Stomach (tissue), 8 donors: ENCODE measurements at regions not wholly inside any gene's neighbourhood (a gene's known extent, or its start where the extent isn't known, plus 50 kb on each side); places are given as distances from the start of the nearest gene placed in this dataset.

Source experiments
- DNase-seq, 2 donors: peaks; one replicate each; pipeline versions ENCODE4 v3.0.0 to v3.0.0-alpha.2; 2013 to 2019
- H3K27ac ChIP-seq, 5 donors: fragments of 200-600 bp in 4 of 5; sonication (generic) in 4 of 5; one replicate each; pipeline ENCODE4 v1.5.1; 2013 to 2019; ENCODE audit warnings: mild to moderate bottlenecking in 1 of 5, moderate library complexity in 1 of 5
- H3K27me3 ChIP-seq, 3 donors: fragments of 200-600 bp; sonication (generic); one replicate each; pipeline ENCODE4 v1.5.1; 2017 to 2019; ENCODE audit warnings: mixed run types in 1 of 3
- H3K36me3 ChIP-seq, 4 donors: fragments of 200-600 bp; sonication (generic); 1 replicate in 3 of 4; 2 replicates in 1 of 4; pipeline ENCODE4 v1.5.1; 2016 to 2019
- H3K4me1 ChIP-seq, 4 donors: fragments of 200-600 bp; sonication (generic); one replicate each; pipeline ENCODE4 v1.5.1; 2016 to 2019
- H3K4me3 ChIP-seq, 4 donors: fragments of 200-600 bp; sonication (generic) in 3 of 4; one replicate each; pipeline ENCODE4 v1.5.1; 2016 to 2019; ENCODE audit warnings: mild to moderate bottlenecking in 1 of 4
- H3K9me3 ChIP-seq, 4 donors: fragments of 200-600 bp; sonication (generic); one replicate each; pipeline ENCODE4 v1.5.1; 2016 to 2019
- EP300 ChIP-seq: sonication (generic); formaldehyde crosslinking; IDR thresholded peaks from one replicate; pipeline ENCODE4 v1.6.1; 2017; ENCODE audit warnings: antibody characterized with exemption
- POLR2A ChIP-seq, 4 donors: fragments of 450-650 bp; IDR thresholded peaks; one replicate each; pipeline ENCODE4 v1.6.1; 2016; ENCODE audit warnings: antibody characterized with exemption in 4 of 4, control low read depth in 2 of 4, mild to moderate bottlenecking in 1 of 4, moderate library complexity in 1 of 4
- POLR2AphosphoS5 ChIP-seq, 3 donors: sonication (generic); formaldehyde crosslinking; IDR thresholded peaks; one replicate each; pipeline ENCODE4 v1.6.1; 2016; ENCODE audit warnings: antibody characterized with exemption in 3 of 3
- WGBS, 5 donors: extraction: QIAGEN DNeasy Blood & Tissue Kit in 3 of 5; methylation state at CpG; one replicate each; pipeline versions ENCODE4 v1.1.5 to v1.1.7; 2013 to 2018; 5-methylcytosine and 5-hydroxymethylcytosine counted together
- intact Hi-C: fragments of 100-400 bp; cut with DNase I; formaldehyde crosslinking; loops from one replicate; pipeline ENCODE4 v1.15.1; 2023; ENCODE audit warnings: low total_unique reads
- TF ChIP-seq, protein P1 (sequence below), 7 experiments: fragments of 450-650 bp in 4 of 7; fragments of 200-600 bp in 3 of 7; sonication (generic) in 3 of 7; IDR thresholded peaks; one replicate each; pipeline ENCODE4 v1.5.1; 2016 to 2019; ENCODE audit warnings: antibody characterized with exemption in 7 of 7, control low read depth in 2 of 7, mild to moderate bottlenecking in 1 of 7
- donor health status: healthy with polysubstance abuse.
- donor health status: Bipolar disorder and iron deficiency.
- donor health status: healthy.

DNA sequence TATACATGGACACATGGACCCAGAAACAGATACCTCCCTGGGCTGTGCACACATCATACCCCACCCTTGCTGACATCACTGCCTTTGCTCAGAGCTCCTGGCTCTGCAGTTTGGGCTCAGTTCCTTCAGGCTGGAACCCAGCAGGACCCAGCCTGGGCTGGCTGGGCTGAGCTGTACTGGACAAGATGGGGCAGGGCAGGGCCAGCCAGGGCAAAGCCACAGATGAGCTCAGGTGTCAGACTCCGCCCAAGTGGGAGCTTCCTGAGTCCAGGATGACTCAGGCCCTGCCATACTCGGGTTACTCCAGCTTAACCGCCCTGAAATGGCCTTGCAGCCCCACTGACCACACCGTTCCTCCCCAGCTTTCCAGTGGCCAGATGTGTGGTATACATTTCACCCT lies 284.9 kb downstream of the OSR1 start:
- no peaks in the 10 kb centered on the region for H3K9me3 ChIP-seq
- intact Hi-C loops, result no loop called here
- H3K4me1 ChIP-seq, result peaks cover 0 to 5% (median 0%) of the 10 kb centered on the region in 4 donors
- no peaks in the 10 kb centered on the region for H3K36me3 ChIP-seq
- TF ChIP-seq EP300 (no peak), POLR2A (IDR thresholded peaks at IDR 0.05) (no peak)
- no peaks in the 10 kb centered on the region for H3K27me3 ChIP-seq
- no peak overlapping the region for H3K4me3 ChIP-seq
- no peak for DNase-seq
- H3K27ac ChIP-seq, result no peak overlapping the region
- 70 to 94% (median 86%) methylated on average over 2 to 4 of the region's 4 CpGs for WGBS, 5 donors

DNA sequence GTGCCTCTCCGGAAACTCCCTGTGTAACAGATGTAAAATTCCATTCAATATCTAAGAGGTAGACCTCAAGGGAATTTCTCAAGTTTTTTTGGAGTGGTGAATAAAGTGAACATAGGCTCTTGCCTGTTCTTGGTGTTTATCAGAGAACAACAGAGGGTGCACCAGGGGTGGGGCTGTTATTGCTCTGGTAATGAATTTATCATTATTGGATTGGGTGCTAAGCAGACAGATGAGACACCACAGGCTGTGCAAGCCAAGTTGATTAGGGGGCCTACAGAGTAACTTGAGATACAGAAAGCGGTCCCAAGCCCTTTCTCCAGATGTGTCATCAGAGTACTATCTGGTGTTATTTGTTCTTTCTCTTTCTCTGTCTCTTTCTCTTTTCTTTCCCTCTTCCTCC lies 286.3 kb downstream of the OSR1 start:
- Histone ChIP-seq H3K36me3 (no peaks in the 10 kb centered on the region), H3K27ac (no peak overlapping the region), H3K4me1 (peaks cover 0 to 5% (median 0%) of the 10 kb centered on the region in 4 donors), H3K27me3 (no peaks in the 10 kb centered on the region), H3K9me3 (no peaks in the 10 kb centered on the region), H3K4me3 (no peak overlapping the region)
- DNase-seq, result no peak
- intact Hi-C loops, result no loop called here
- WGBS, 5 donors, result 81 to 96% (median 92%) methylated on average over 2 of the region's 2 CpGs
- TF ChIP-seq EP300, result no peak
- TF ChIP-seq POLR2A (IDR thresholded peaks at IDR 0.05), result no peak
- TF ChIP-seq, protein P1, sequence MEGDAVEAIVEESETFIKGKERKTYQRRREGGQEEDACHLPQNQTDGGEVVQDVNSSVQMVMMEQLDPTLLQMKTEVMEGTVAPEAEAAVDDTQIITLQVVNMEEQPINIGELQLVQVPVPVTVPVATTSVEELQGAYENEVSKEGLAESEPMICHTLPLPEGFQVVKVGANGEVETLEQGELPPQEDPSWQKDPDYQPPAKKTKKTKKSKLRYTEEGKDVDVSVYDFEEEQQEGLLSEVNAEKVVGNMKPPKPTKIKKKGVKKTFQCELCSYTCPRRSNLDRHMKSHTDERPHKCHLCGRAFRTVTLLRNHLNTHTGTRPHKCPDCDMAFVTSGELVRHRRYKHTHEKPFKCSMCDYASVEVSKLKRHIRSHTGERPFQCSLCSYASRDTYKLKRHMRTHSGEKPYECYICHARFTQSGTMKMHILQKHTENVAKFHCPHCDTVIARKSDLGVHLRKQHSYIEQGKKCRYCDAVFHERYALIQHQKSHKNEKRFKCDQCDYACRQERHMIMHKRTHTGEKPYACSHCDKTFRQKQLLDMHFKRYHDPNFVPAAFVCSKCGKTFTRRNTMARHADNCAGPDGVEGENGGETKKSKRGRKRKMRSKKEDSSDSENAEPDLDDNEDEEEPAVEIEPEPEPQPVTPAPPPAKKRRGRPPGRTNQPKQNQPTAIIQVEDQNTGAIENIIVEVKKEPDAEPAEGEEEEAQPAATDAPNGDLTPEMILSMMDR (IDR thresholded peaks at IDR 0.05), result no peak
- TF ChIP-seq POLR2AphosphoS5 (IDR thresholded peaks at IDR 0.05), result no peak

DNA sequence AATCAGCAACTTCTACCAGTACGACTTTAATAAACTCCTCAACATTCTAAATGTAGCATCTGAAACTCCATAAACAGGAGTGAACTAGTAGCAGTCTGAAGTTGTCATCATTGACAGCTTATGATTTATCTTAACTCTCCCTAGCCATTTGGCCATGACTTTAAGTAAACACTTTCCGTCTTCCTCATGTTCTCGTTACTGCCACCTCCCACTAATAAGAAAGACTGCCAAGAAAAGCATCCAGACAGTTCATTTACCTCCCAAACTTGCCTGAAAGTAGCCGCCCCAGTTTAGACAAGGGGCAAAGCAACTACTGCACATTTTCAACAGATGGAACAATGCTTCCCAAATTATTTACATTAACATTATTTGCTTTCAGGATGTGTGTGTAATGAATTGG lies 287.5 kb downstream of the OSR1 start:
- peak in 1 of 2 donors; percentile 71 for DNase-seq
- WGBS, 5 donors, result 45 to 59% (median 50%) methylated on average over 4 of the region's 4 CpGs
- no peaks in the 10 kb centered on the region for H3K27me3 ChIP-seq
- intact Hi-C loops, result no loop called here
- H3K36me3 ChIP-seq, result no peaks in the 10 kb centered on the region
- peaks cover 0 to 5% (median 0%) of the 10 kb centered on the region in 4 donors for H3K4me1 ChIP-seq
- TF ChIP-seq EP300 (no peak), POLR2AphosphoS5 (IDR thresholded peaks at IDR 0.05) (no peak)
- TF ChIP-seq, protein P1 (IDR thresholded peaks at IDR 0.05), result no peak
- no peak overlapping the region for H3K4me3 ChIP-seq
- no peaks in the 10 kb centered on the region for H3K9me3 ChIP-seq
- H3K27ac ChIP-seq, result no peak overlapping the region

DNA sequence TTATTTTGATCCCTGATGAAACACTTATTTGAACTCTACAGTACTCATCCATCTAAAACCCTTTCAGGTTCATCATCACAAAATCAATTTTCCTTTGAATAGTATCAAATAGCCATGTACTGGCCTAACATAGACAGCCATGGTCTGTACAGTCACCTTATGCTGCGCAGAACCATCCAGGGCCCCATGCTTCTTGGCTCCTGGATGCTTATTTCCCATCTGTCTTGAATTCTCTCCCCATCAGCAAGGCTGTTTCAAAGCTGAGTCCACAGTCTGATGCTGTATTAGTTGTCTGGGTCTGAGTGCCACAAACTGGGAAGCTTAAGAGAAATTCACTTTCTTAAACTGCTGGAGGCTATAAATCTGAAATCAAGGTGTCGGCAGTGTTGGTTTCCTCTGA lies 290.2 kb downstream of the OSR1 start:
- WGBS, 5 donors, result 85 to 94% (median 89%) methylated on average over 2 of the region's 2 CpGs
- Histone ChIP-seq H3K4me1 (peaks cover 0 to 5% (median 0%) of the 10 kb centered on the region in 4 donors), H3K36me3 (no peaks in the 10 kb centered on the region), H3K4me3 (no peak overlapping the region), H3K27me3 (no peaks in the 10 kb centered on the region), H3K27ac (no peak overlapping the region), H3K9me3 (no peaks in the 10 kb centered on the region)
- DNase-seq, result no peak
- intact Hi-C loops, result no loop called here
- TF ChIP-seq EP300 (no peak), POLR2AphosphoS5 (IDR thresholded peaks at IDR 0.05) (no peak), POLR2A (IDR thresholded peaks at IDR 0.05) (no peak)
- TF ChIP-seq, protein P1 (IDR thresholded peaks at IDR 0.05), result no peak

DNA sequence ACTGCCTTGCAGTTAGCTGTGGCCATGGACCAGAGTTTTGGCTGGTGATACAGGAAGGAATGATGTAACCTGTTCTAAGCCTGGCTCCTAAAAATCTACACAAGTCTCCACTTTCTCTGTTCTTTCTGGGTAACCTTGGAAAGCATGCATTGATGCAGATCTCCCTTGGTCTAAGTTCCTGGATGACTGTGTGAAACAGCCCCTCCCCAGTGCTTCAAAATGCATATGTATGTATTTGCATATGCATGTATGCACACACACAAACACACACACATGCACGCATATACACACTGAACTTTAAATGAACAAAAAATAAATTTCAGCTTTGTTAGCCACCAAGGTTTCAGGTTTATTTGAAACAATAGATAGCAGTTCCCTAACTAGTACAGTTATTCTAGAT lies 296.1 kb downstream of the OSR1 start:
- no peaks in the 10 kb centered on the region for H3K4me1 ChIP-seq
- TF ChIP-seq EP300 (no peak), POLR2AphosphoS5 (IDR thresholded peaks at IDR 0.05) (no peak), POLR2A (IDR thresholded peaks at IDR 0.05) (no peak)
- TF ChIP-seq, protein P1 (IDR thresholded peaks at IDR 0.05), result no peak
- H3K9me3 ChIP-seq, result no peaks in the 10 kb centered on the region
- no peaks in the 10 kb centered on the region for H3K27me3 ChIP-seq
- DNase-seq, result no peak
- no peak overlapping the region for H3K4me3 ChIP-seq
- H3K36me3 ChIP-seq, result no peaks in the 10 kb centered on the region
- H3K27ac ChIP-seq, result no peak overlapping the region
- intact Hi-C loops, result no loop called here
- WGBS, 5 donors, result 34 to 75% (median 51%) methylated on average over 1 of the region's 1 CpG
